CD14-positive monocyte (primary cell): ENCODE measurements at regions not wholly inside any gene's neighbourhood (a gene's known extent, or its start where the extent isn't known, plus 50 kb on each side); places are given as distances from the start of the nearest gene placed in this dataset.

Experiments
- DNase-seq, 3 donors: peaks; one replicate each; pipeline ENCODE4 v3.0.0-alpha.2; 2011 to 2022
- H2AFZ ChIP-seq: 2 replicates; pipeline ENCODE4 v1.6.0; 2012; ENCODE audit warnings: mild to moderate bottlenecking, low read depth, low read length, inconsistent platforms; ENCODE audit not compliant: insufficient read depth, poor library complexity, severe bottlenecking
- H3K27ac ChIP-seq, 2 donors: 1 replicate in 1 of 2; 2 replicates in 1 of 2; pipeline ENCODE4 v1.5.1; 2012 to 2013; ENCODE audit warnings: low read length in 2 of 2, control low read depth in 1 of 2, inconsistent platforms in 1 of 2, low read depth in 1 of 2, mild to moderate bottlenecking in 1 of 2
- H3K27me3 ChIP-seq, 2 donors: one replicate each; pipeline versions ENCODE4 v1.6.0 to v1.6.1; 2011 to 2013; ENCODE audit warnings: low read length in 2 of 2; ENCODE audit not compliant: control insufficient read depth in 2 of 2, insufficient read depth in 2 of 2
- H3K36me3 ChIP-seq, 2 donors: replicated peaks in 1 of 2; 1 replicate in 1 of 2; 2 replicates in 1 of 2; pipeline versions ENCODE4 v1.5.1 to v1.6.1; 2012 to 2013; ENCODE audit warnings: low read length in 2 of 2, control low read depth in 1 of 2, inconsistent platforms in 1 of 2, mild to moderate bottlenecking in 1 of 2; ENCODE audit not compliant: insufficient read depth in 2 of 2, control insufficient read depth in 1 of 2
- H3K4me1 ChIP-seq, 2 donors: 1 replicate in 1 of 2; 2 replicates in 1 of 2; pipeline versions ENCODE4 v1.5.1 to v1.6.1; 2012 to 2013; ENCODE audit warnings: low read length in 2 of 2, control low read depth in 1 of 2, inconsistent platforms in 1 of 2, mild to moderate bottlenecking in 1 of 2, moderate library complexity in 1 of 2; ENCODE audit not compliant: insufficient read depth in 2 of 2, control insufficient read depth in 1 of 2
- H3K4me2 ChIP-seq: replicated peaks from 2 replicates; pipeline ENCODE3; 2012; ENCODE audit warnings: low read length, moderate library complexity, mild to moderate bottlenecking; ENCODE audit not compliant: poor library complexity, severe bottlenecking; ENCODE audit errors: extremely low read depth
- H3K4me3 ChIP-seq, 3 experiments: fragments of 200-600 bp in 1 of 3; sonication (generic) in 1 of 3; replicated peaks in 1 of 3; 1 replicate in 2 of 3; 2 replicates in 1 of 3; pipeline ENCODE4 v1.5.1; 2011 to 2013; ENCODE audit warnings: low read length in 3 of 3, mild to moderate bottlenecking in 3 of 3, control low read depth in 2 of 3, low read depth in 2 of 3, inconsistent platforms in 1 of 3, moderate library complexity in 1 of 3
- H3K79me2 ChIP-seq: 2 replicates; pipeline ENCODE4 v1.6.0; 2012; ENCODE audit warnings: mild to moderate bottlenecking, control low read depth, inconsistent platforms, low read length, moderate library complexity; ENCODE audit not compliant: insufficient read depth
- H3K9ac ChIP-seq: 2 replicates; pipeline ENCODE4 v1.6.0; 2017; ENCODE audit warnings: low read length, mild to moderate bottlenecking; ENCODE audit not compliant: insufficient read depth, poor library complexity, severe bottlenecking
- H3K9me3 ChIP-seq, 2 donors: replicated peaks in 1 of 2; 1 replicate in 1 of 2; 2 replicates in 1 of 2; pipeline versions ENCODE4 v1.5.1 to v1.6.1; 2012 to 2013; ENCODE audit warnings: low read length in 2 of 2, control low read depth in 1 of 2; ENCODE audit not compliant: control insufficient read depth in 1 of 2, insufficient read depth in 1 of 2
- H4K20me1 ChIP-seq: 2 replicates; pipeline ENCODE4 v1.6.0; 2012; ENCODE audit warnings: mild to moderate bottlenecking, low read length, control low read depth, moderate library complexity; ENCODE audit not compliant: insufficient read depth
- H3K27ac Mint-ChIP-seq, 7 donors: one replicate each; pipeline ENCODE4 v1.8.0; 2020; ENCODE audit warnings: mild to moderate bottlenecking in 7 of 7, mixed read lengths in 7 of 7, moderate library complexity in 6 of 7, inconsistent platforms in 2 of 7
- H3K27me3 Mint-ChIP-seq, 3 donors: one replicate each; pipeline ENCODE4 v1.8.0; 2021 to 2022; ENCODE audit warnings: low read depth in 3 of 3, mild to moderate bottlenecking in 3 of 3, mixed read lengths in 3 of 3, moderate library complexity in 3 of 3, inconsistent platforms in 1 of 3
- H3K36me3 Mint-ChIP-seq, 2 donors: one replicate each; pipeline ENCODE4 v1.8.0; 2020; ENCODE audit warnings: mixed read lengths in 2 of 2, inconsistent platforms in 1 of 2, mild to moderate bottlenecking in 1 of 2
- H3K4me1 Mint-ChIP-seq: one replicate; pipeline ENCODE4 v1.8.0; 2020; ENCODE audit warnings: mild to moderate bottlenecking, mixed read lengths
- H3K4me3 Mint-ChIP-seq, 2 donors: one replicate each; pipeline ENCODE4 v1.8.0; 2020; ENCODE audit warnings: mild to moderate bottlenecking in 2 of 2, mixed read lengths in 2 of 2, moderate library complexity in 1 of 2
- H3K9me3 Mint-ChIP-seq, 7 donors: one replicate each; pipeline ENCODE4 v1.8.0; 2020 to 2022; ENCODE audit warnings: mixed read lengths in 7 of 7, mild to moderate bottlenecking in 6 of 7, moderate library complexity in 6 of 7, inconsistent platforms in 2 of 7
- CTCF ChIP-seq: fragments of 200-600 bp; IDR thresholded peaks from one replicate; pipeline ENCODE4 v1.8.0; 2022; ENCODE audit warnings: antibody characterized with exemption, mild to moderate bottlenecking
- WGBS: methylation state at CpG from one replicate; pipeline ENCODE4 v1.1.5; 2013; ENCODE audit warnings: missing lambda C conversion rate; ENCODE audit not compliant: insufficient coverage; 5-methylcytosine and 5-hydroxymethylcytosine counted together
- intact Hi-C, 2 donors: fragments of 100-400 bp; cut with micrococcal nuclease; formaldehyde crosslinking; loops; one replicate each; pipeline versions ENCODE4 v1.15.0 to v1.15.1; 2023

- Histone ChIP-seq H3K27ac (no peak overlapping the region), H3K4me3 (no peak overlapping the region), H2AFZ (no peak overlapping the region), H3K36me3 (no peaks in the 10 kb centered on the region), H3K4me1 (no peaks in the 10 kb centered on the region), H3K9me3 (peaks cover 0 to 14% of the 10 kb centered on the region in 2 donors), H3K9ac (no peak overlapping the region), H3K4me2 (no peak overlapping the region), H3K79me2 (no peaks in the 10 kb centered on the region), H3K27me3 (no peaks in the 10 kb centered on the region), H4K20me1 (no peaks in the 10 kb centered on the region)
- Mint-ChIP-seq H3K4me3 (no peak overlapping the region), H3K9me3 (peaks cover 5 to 21% (median 8%) of the 10 kb centered on the region in 7 donors), H3K36me3 (no peaks in the 10 kb centered on the region), H3K27ac (no peak overlapping the region), H3K4me1 (no peaks in the 10 kb centered on the region), H3K27me3 (peaks cover 2 to 8% (median 4%) of the 10 kb centered on the region in 3 donors)
- intact Hi-C loops = no loop called here
- TF ChIP-seq CTCF = no peak
- WGBS = 89% methylated on average over 11 of the region's 14 CpGs
- no peak for DNase-seq
Observed at GRCh38 chr12:130224613-130225012, 62.3 kb downstream of the FZD10 start.

DNA sequence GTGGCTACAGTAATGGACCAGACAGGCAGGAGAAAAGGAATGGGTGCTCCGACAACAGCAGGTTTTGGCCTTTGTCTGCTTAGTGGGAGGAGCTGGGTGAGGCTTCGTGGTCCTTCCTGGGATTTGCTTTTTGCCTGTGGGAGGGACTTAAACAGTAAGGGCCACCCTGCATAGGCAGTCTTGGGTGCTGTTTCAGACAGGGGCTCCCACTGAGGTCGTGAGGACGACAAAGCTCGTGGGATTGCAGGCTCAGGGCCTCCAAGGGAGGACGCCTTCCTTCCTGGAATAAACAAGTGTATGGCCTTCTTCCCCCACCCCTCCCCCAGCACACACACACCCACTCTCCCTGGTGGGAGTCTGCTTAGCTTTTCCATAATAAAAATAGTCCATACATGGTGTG is 63.1 kb downstream of the FZD10 start:
- Histone ChIP-seq H3K27ac (no peak overlapping the region), H3K9me3 (peaks cover 0 to 14% of the 10 kb centered on the region in 2 donors), H3K4me1 (no peaks in the 10 kb centered on the region), H3K9ac (no peak overlapping the region), H4K20me1 (no peaks in the 10 kb centered on the region), H2AFZ (no peak overlapping the region), H3K36me3 (no peaks in the 10 kb centered on the region), H3K79me2 (no peaks in the 10 kb centered on the region), H3K4me2 (no peak overlapping the region), H3K27me3 (no peaks in the 10 kb centered on the region), H3K4me3 (no peak overlapping the region)
- Mint-ChIP-seq H3K9me3 (peaks cover 7 to 21% (median 8%) of the 10 kb centered on the region in 7 donors), H3K4me3 (no peak overlapping the region), H3K4me1 (no peaks in the 10 kb centered on the region), H3K27me3 (peaks cover 2 to 8% (median 2%) of the 10 kb centered on the region in 3 donors), H3K27ac (no peak overlapping the region), H3K36me3 (no peaks in the 10 kb centered on the region)
- intact Hi-C loops = no loop called here
- 72% methylated on average over 2 of the region's 6 CpGs for WGBS
- no peak for TF ChIP-seq CTCF
- no peak for DNase-seq
